PC-3 (cell line): ENCODE measurements at regions not wholly inside any gene's neighbourhood (a gene's known extent, or its start where the extent isn't known, plus 50 kb on each side); places are given as distances from the start of the nearest gene placed in this dataset.

Experiments used
- ATAC-seq: fragments of 200-7000 bp; cut with Tn5 transposase; 2 replicates; pipeline ENCODE4 v1.9.1; 2020; ENCODE audit warnings: mild to moderate bottlenecking, moderate library complexity
- BruUV-seq: library from RNA; stranded (reverse); fragments of 400-500 nt; replicated peaks from 2 replicates; lab custom pipeline; 2021; lab: Mats Ljungman, UMichigan
- CTCF ChIA-PET: fragments of 300-600 bp; sonication (Branson Sonifier 250); formaldehyde crosslinking; loops from one replicate; lab custom pipeline; 2022; ENCODE audit warnings: antibody characterized with exemption; lab: Charles Lee
- POLR2A ChIA-PET: fragments of 300-600 bp; sonication (Branson Sonifier 250); formaldehyde crosslinking; loops from one replicate; lab custom pipeline; 2022; ENCODE audit warnings: antibody characterized with exemption; ENCODE audit not compliant: unreplicated experiment; lab: Charles Lee
- DNase-seq: peaks from one replicate; pipeline ENCODE4 v3.0.0-alpha.2; 2015
- H2AFZ ChIP-seq: fragments of 300-600 bp; sonication (generic); 2 replicates; pipeline ENCODE4 v1.6.0; 2016; ENCODE audit warnings: antibody characterized with exemption, low read length
- H3F3A ChIP-seq: fragments of 300-600 bp; sonication (generic); one replicate; pipeline ENCODE4 v1.6.0; 2017; ENCODE audit warnings: antibody characterized with exemption, low read length, control low read depth, mild to moderate bottlenecking; ENCODE audit not compliant: unreplicated experiment
- H3K27ac ChIP-seq: fragments of 300-600 bp; sonication (generic); 2 replicates; pipeline ENCODE4 v1.5.1; 2016; ENCODE audit warnings: mild to moderate bottlenecking, low read length
- H3K27me3 ChIP-seq: fragments of 300-600 bp; sonication (generic); 2 replicates; pipeline ENCODE4 v1.6.1; 2016; ENCODE audit warnings: low read length, mixed read lengths
- H3K36me3 ChIP-seq: fragments of 300-600 bp; sonication (generic); 2 replicates; pipeline ENCODE4 v1.6.1; 2016; ENCODE audit warnings: low read depth, mixed run types, low read length, mixed read lengths
- H3K4me1 ChIP-seq: fragments of 300-600 bp; sonication (generic); 2 replicates; pipeline ENCODE4 v1.5.1; 2016; ENCODE audit warnings: low read length; ENCODE audit not compliant: insufficient read depth
- H3K4me2 ChIP-seq: fragments of 300-600 bp; sonication (generic); 2 replicates; pipeline ENCODE4 v1.6.0; 2016; ENCODE audit warnings: low read length
- H3K4me3 ChIP-seq: fragments of 300-600 bp; sonication (generic); 2 replicates; pipeline ENCODE4 v1.5.1; 2016; ENCODE audit warnings: mild to moderate bottlenecking, low read length, mixed read lengths
- H3K79me2 ChIP-seq: fragments of 300-600 bp; sonication (generic); 2 replicates; pipeline ENCODE4 v1.6.1; 2017; ENCODE audit warnings: low read length, mixed read lengths
- H3K9ac ChIP-seq: fragments of 300-600 bp; sonication (generic); 2 replicates; pipeline ENCODE4 v1.6.0; 2016; ENCODE audit warnings: mild to moderate bottlenecking, low read length
- H3K9me2 ChIP-seq: fragments of 300-600 bp; sonication (generic); replicated peaks from 2 replicates; pipeline ENCODE4 v1.6.1; 2016; ENCODE audit warnings: mixed run types, low read length, mixed read lengths
- H3K9me3 ChIP-seq: fragments of 300-600 bp; sonication (generic); 2 replicates; pipeline ENCODE4 v1.6.1; 2016; ENCODE audit warnings: low read length, mixed read lengths
- H4K20me1 ChIP-seq: fragments of 300-600 bp; sonication (generic); 2 replicates; pipeline ENCODE4 v1.6.1; 2016; ENCODE audit warnings: low read length, mixed read lengths
- CTCF ChIP-seq: fragments of 300-600 bp; sonication (generic); conservative IDR thresholded peaks from 2 replicates; pipeline ENCODE4 v1.5.1; 2017; ENCODE audit warnings: antibody characterized with exemption, low read depth, mild to moderate bottlenecking, low read length
- EZH2 ChIP-seq: fragments of 300-600 bp; sonication (generic); IDR thresholded peaks from one replicate; pipeline ENCODE4 v1.6.1; 2017; ENCODE audit warnings: antibody characterized with exemption, mild to moderate bottlenecking, low read length; ENCODE audit not compliant: unreplicated experiment
- EZH2phosphoT487 ChIP-seq: fragments of 300-600 bp; sonication (generic); IDR thresholded peaks from 2 replicates; pipeline ENCODE4 v1.6.1; 2018; ENCODE audit warnings: mild to moderate bottlenecking, antibody characterized with exemption, low read length, borderline replicate concordance
- intact Hi-C: fragments of 100-400 bp; cut with micrococcal nuclease; formaldehyde crosslinking; loops from 2 replicates; pipeline ENCODE4 v1.9.0; 2023

- POLR2A ChIA-PET = no interaction called here
- Histone ChIP-seq H2AFZ (no peak overlapping the region), H3K4me2 (no peak overlapping the region), H3K36me3 (no peaks in the 10 kb centered on the region), H3F3A (no peaks in the 10 kb centered on the region), H3K4me1 (no peaks in the 10 kb centered on the region), H3K27me3 (no peaks in the 10 kb centered on the region), H4K20me1 (no peaks in the 10 kb centered on the region), H3K4me3 (no peak overlapping the region), H3K9me2 (no peaks in the 10 kb centered on the region), H3K9ac (no peak overlapping the region), H3K9me3 (no peaks in the 10 kb centered on the region), H3K79me2 (no peaks in the 10 kb centered on the region), H3K27ac (no peak overlapping the region)
- CTCF ChIA-PET = interaction anchor here (0.6 kb wide), 1 partner anchor 1421 kb away, joined by 3 read pairs; no protein-coding TSS in a partner anchor
- ATAC-seq = no peak
- BruUV-seq = no TSS peak
- TF ChIP-seq EZH2phosphoT487 (no peak), CTCF (no peak), EZH2 (no peak)
- intact Hi-C loops = loop anchor here (5.0 to 10.0 kb wide), 3 partner anchors 106 to 934 kb away; no protein-coding TSS in a partner anchor
- no peak for DNase-seq
These were observed 139.3 kb upstream of the FBXL17 start for GRCh38 chr5:108521011-108521700.

- Histone ChIP-seq H3K4me2 (no peak overlapping the region), H3K79me2 (no peaks in the 10 kb centered on the region), H3K4me3 (no peak overlapping the region), H3K9me2 (no peaks in the 10 kb centered on the region), H2AFZ (no peak overlapping the region), H4K20me1 (no peaks in the 10 kb centered on the region), H3K4me1 (no peaks in the 10 kb centered on the region), H3K9ac (no peak overlapping the region), H3K27ac (no peak overlapping the region), H3F3A (no peaks in the 10 kb centered on the region), H3K36me3 (no peaks in the 10 kb centered on the region), H3K27me3 (peaks cover 21% of the 10 kb centered on the region), H3K9me3 (no peaks in the 10 kb centered on the region)
- BruUV-seq = no TSS peak
- DNase-seq (no peak), ATAC-seq (no peak)
- ChIA-PET CTCF (no interaction called here), POLR2A (no interaction called here)
- TF ChIP-seq EZH2 (no peak), EZH2phosphoT487 (no peak), CTCF (no peak)
- intact Hi-C loops = no loop called here
These were observed 134.9 kb upstream of the FBXL17 start for GRCh38 chr5:108516785-108517184.

- Histone ChIP-seq H3K27ac (no peak overlapping the region), H3K9ac (no peak overlapping the region), H3K79me2 (no peaks in the 10 kb centered on the region), H2AFZ (no peak overlapping the region), H3K9me3 (no peaks in the 10 kb centered on the region), H3K4me1 (no peaks in the 10 kb centered on the region), H3K9me2 (no peaks in the 10 kb centered on the region), H3K36me3 (no peaks in the 10 kb centered on the region), H3K4me3 (no peak overlapping the region), H3K27me3 (peaks cover 25% of the 10 kb centered on the region), H3K4me2 (no peak overlapping the region), H4K20me1 (no peaks in the 10 kb centered on the region), H3F3A (no peaks in the 10 kb centered on the region)
- BruUV-seq = no TSS peak
- ATAC-seq (no peak), DNase-seq (no peak)
- POLR2A ChIA-PET = no interaction called here
- CTCF ChIA-PET = no interaction called here
- TF ChIP-seq EZH2 (no peak), EZH2phosphoT487 (no peak), CTCF (no peak)
- intact Hi-C loops = no loop called here
These were observed 133.7 kb upstream of the FBXL17 start for GRCh38 chr5:108515517-108516105.
